T-helper 1 cell (primary cell): ENCODE measurements at regions not wholly inside any gene's neighbourhood (a gene's known extent, or its start where the extent isn't known, plus 50 kb on each side); places are given as distances from the start of the nearest gene placed in this dataset.
"Not testable (repeated sequence)": the region's sequence is repeated elsewhere in the genome, so short reads cannot be mapped to it uniquely, and the experiment has no call there.

Experiments
- DNase-seq, 5 donors: peaks; one replicate each; pipeline ENCODE4 v3.0.0-alpha.2; 2012 to 2020

- DNase-seq, result no peak
These were observed 352.5 kb downstream of the C12orf50 start for GRCh38 chr12:87676731-87677130.

GRCh38 chr12:87671757-87672156, 357.4 kb downstream of the C12orf50 start:
- DNase-seq, result no peak

GRCh38 chr12:87670448-87670847, 358.8 kb downstream of the C12orf50 start:
- no peak for DNase-seq

GRCh38 chr12:87667378-87667777, 361.8 kb downstream of the C12orf50 start:
- DNase-seq, result no peak

- DNase-seq, result no peak
These were observed 367.3 kb downstream of the C12orf50 start for GRCh38 chr12:87661786-87662377.

- no peak for DNase-seq
These were observed 368.0 kb downstream of the C12orf50 start for GRCh38 chr12:87660987-87661774.

- no peak for DNase-seq
These were observed 368.9 kb downstream of the C12orf50 start for GRCh38 chr12:87660291-87660690.

- DNase-seq, result no peak
These were observed 372.9 kb downstream of the C12orf50 start for GRCh38 chr12:87656311-87656710.

GRCh38 chr12:87651670-87652425, 377.4 kb downstream of the C12orf50 start:
- DNase-seq, result no peak

GRCh38 chr12:87642245-87642644, 387.0 kb downstream of the C12orf50 start:
- DNase-seq, result no peak

GRCh38 chr12:87618199-87618598, 411.0 kb downstream of the C12orf50 start:
- DNase-seq, result no peak

- DNase-seq, result no peak
These were observed 416.2 kb downstream of the C12orf50 start for GRCh38 chr12:87612996-87613395.

GRCh38 chr12:87608321-87608720, 420.9 kb downstream of the C12orf50 start:
- DNase-seq, result no peak

- DNase-seq, result no peak
These were observed 425.5 kb downstream of the C12orf50 start for GRCh38 chr12:87603727-87604126.

GRCh38 chr12:87599459-87599858, 429.7 kb downstream of the C12orf50 start:
- no peak for DNase-seq

- DNase-seq, result no peak
These were observed 432.1 kb downstream of the C12orf50 start for GRCh38 chr12:87597114-87597513.

GRCh38 chr12:87596636-87597035, 432.6 kb downstream of the C12orf50 start:
- DNase-seq, result no peak

GRCh38 chr12:87596134-87596533, 433.1 kb downstream of the C12orf50 start:
- no peak for DNase-seq

- DNase-seq, result no peak
These were observed 443.2 kb downstream of the C12orf50 start for GRCh38 chr12:87585882-87586557.

GRCh38 chr12:87579091-87579490, 450.1 kb downstream of the C12orf50 start:
- not testable (repeated sequence) for DNase-seq

GRCh38 chr12:87575906-87576305, 453.3 kb downstream of the C12orf50 start:
- no peak for DNase-seq

- DNase-seq, result not testable (repeated sequence)
These were observed 462.3 kb downstream of the C12orf50 start for GRCh38 chr12:87566918-87567317.

GRCh38 chr12:87556985-87557384, 472.2 kb downstream of the C12orf50 start:
- no peak for DNase-seq
